ENCODE measurements at regions not wholly inside any gene's neighbourhood (a gene's known extent, or its start where the extent isn't known, plus 50 kb on each side); places are given as distances from the start of the nearest gene placed in this dataset.
A peak's percentile ranks its signal among the peaks of the same experiment; 100 is the strongest.

GRCh38 chr5:162360373-162360931 is 292.9 kb downstream of the GABRG2 start (continued):
- no peak for TF ChIP-seq FOXP4 (CRISPR knock-in tag; IDR thresholded peaks at IDR 0.05)
- TF ChIP-seq ZNF138 (CRISPR knock-in tag; conservative IDR thresholded peaks at IDR 0.05) = no peak
- no peak for TF ChIP-seq ZNF512 (CRISPR knock-in tag; IDR thresholded peaks at IDR 0.05; ENCODE audit: borderline replicate concordance)
- no peak for TF ChIP-seq ATF2 (CRISPR knock-in tag; IDR thresholded peaks at IDR 0.05; ENCODE audit: borderline replicate concordance, low read depth)
- no peak for TF ChIP-seq PRDM15 (CRISPR knock-in tag; IDR thresholded peaks at IDR 0.05)
- no peak for TF ChIP-seq ETV6 (CRISPR knock-in tag; IDR thresholded peaks at IDR 0.05)
- no peak for TF ChIP-seq PREB (CRISPR knock-in tag; IDR thresholded peaks at IDR 0.05; ENCODE audit: borderline replicate concordance)
- TF ChIP-seq ESRRA (CRISPR knock-in tag; IDR thresholded peaks at IDR 0.05; ENCODE audit: borderline replicate concordance) = no peak
- TF ChIP-seq MYBL2 (CRISPR knock-in tag; IDR thresholded peaks at IDR 0.05) = no peak
- TF ChIP-seq FOXK1 (CRISPR knock-in tag; IDR thresholded peaks at IDR 0.05) = no peak
- TF ChIP-seq ATF6 (CRISPR knock-in tag; IDR thresholded peaks at IDR 0.05) = no peak
- TF ChIP-seq ZNF416 (CRISPR knock-in tag; IDR thresholded peaks at IDR 0.05) = no peak
- no peak for TF ChIP-seq EMX1 (CRISPR knock-in tag; IDR thresholded peaks at IDR 0.05)

- TF ChIP-seq ZBTB21 (CRISPR knock-in tag; IDR thresholded peaks at IDR 0.05; ENCODE audit: borderline replicate concordance) (peak; percentile 82), FOXK1 (CRISPR knock-in tag; IDR thresholded peaks at IDR 0.05) (no peak), CREM (CRISPR knock-in tag; IDR thresholded peaks at IDR 0.05) (peak; percentile 51; the same call in 1 of the 2 replicates), ATF2 (CRISPR knock-in tag; IDR thresholded peaks at IDR 0.05; ENCODE audit: borderline replicate concordance, low read depth) (no peak)
- ChIA-PET CTCF (interaction anchor here (1.1 kb wide), 1 partner anchor 124 kb away, joined by 9 read pairs; no protein-coding TSS in a partner anchor), POLR2A (no interaction called here)
- H3K9me3 Mint-ChIP-seq = peaks cover 41% of the 10 kb centered on the region
- peaks cover 5% of the 10 kb centered on the region; the same call in 1 of the 2 replicates for H3K27me3 Mint-ChIP-seq (ENCODE audit: low read depth)
- H3K4me3 Mint-ChIP-seq = no peak overlapping the region
- H3K4me1 Mint-ChIP-seq = peaks cover 23% of the 10 kb centered on the region
- ATAC-seq = peak; percentile 93
- peaks cover 33% of the 10 kb centered on the region for H3K36me3 Mint-ChIP-seq
- DNase-seq (ENCODE audit: low spot score) = peak; percentile 19
- no peak overlapping the region for H3K27ac Mint-ChIP-seq
These were observed 304.7 kb downstream of the GABRG2 start for GRCh38 chr5:162372256-162372655.

All from WTC11 (cell line).